Prostate gland (tissue), 2 donors: ENCODE measurements at regions not wholly inside any gene's neighbourhood (a gene's known extent, or its start where the extent isn't known, plus 50 kb on each side); places are given as distances from the start of the nearest gene placed in this dataset.

Experiments
- DNase-seq: peaks from one replicate; pipeline ENCODE4 v3.0.0-alpha.2; 2019; ENCODE audit warnings: low spot score
- H3K27ac ChIP-seq, 2 donors: fragments of 200-600 bp; sonication (generic); 2 replicates each; pipeline ENCODE4 v1.5.1; 2017 to 2019
- H3K27me3 ChIP-seq: fragments of 200-600 bp; sonication (generic); replicated peaks from 2 replicates; pipeline ENCODE4 v1.5.1; 2019; ENCODE audit not compliant: insufficient read depth
- H3K36me3 ChIP-seq, 2 donors: fragments of 200-600 bp; sonication (generic); 1 replicate in 1 of 2; 2 replicates in 1 of 2; pipeline versions ENCODE4 v1.5.1 to v1.8.1; 2017 to 2019
- H3K4me1 ChIP-seq: fragments of 200-600 bp; sonication (generic); replicated peaks from 2 replicates; pipeline ENCODE4 v1.5.1; 2019
- H3K4me3 ChIP-seq, 2 donors: fragments of 200-600 bp; sonication (generic); 2 replicates each; pipeline ENCODE4 v1.5.1; 2017 to 2019
- H3K9me3 ChIP-seq: fragments of 200-600 bp; sonication (generic); 2 replicates; pipeline ENCODE4 v1.5.1; 2017
- POLR2A ChIP-seq: fragments of 450-650 bp; IDR thresholded peaks from one replicate; pipeline ENCODE4 v1.6.1; 2016; ENCODE audit warnings: antibody characterized with exemption, mild to moderate bottlenecking
- POLR2AphosphoS5 ChIP-seq: sonication (generic); formaldehyde crosslinking; IDR thresholded peaks from one replicate; pipeline ENCODE4 v1.6.1; 2017; ENCODE audit warnings: antibody characterized with exemption
- WGBS: methylation state at CpG from one replicate; pipeline ENCODE4 v1.1.5; 2018; 5-methylcytosine and 5-hydroxymethylcytosine counted together
- intact Hi-C: fragments of 100-400 bp; cut with DNase I; formaldehyde crosslinking; loops from one replicate; pipeline ENCODE4 v1.14.2; 2022
- TF ChIP-seq, protein P1 (sequence below), 4 experiments: fragments of 200-600 bp in 2 of 4; fragments of 450-650 bp in 2 of 4; sonication (generic) in 2 of 4; IDR thresholded peaks; 1 replicate in 3 of 4; 2 replicates in 1 of 4; pipeline ENCODE4 v1.5.1; 2016 to 2019; ENCODE audit warnings: antibody characterized with exemption in 4 of 4, mild to moderate bottlenecking in 2 of 4, moderate library complexity in 2 of 4

DNA sequence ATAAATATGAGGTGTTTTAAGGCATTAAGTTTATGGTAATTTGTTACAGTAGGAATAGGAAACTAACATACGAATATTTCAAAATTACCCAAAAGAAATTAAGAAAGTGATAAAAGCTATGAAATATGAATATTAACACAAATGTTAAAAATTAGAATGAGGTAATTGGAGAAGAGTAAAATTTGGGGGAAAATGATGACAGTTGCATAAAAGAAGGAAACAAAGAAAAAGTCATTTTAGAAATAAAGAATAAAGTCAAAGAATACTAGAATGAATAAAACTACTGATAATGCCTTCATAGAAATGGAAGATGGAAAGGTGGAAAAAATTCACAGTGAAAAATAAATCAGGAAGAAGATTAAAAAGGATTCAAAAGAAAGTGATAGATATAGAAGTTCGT lies 522.9 kb upstream of the NR3C2 start:
- Histone ChIP-seq H3K4me1 (no peaks in the 10 kb centered on the region), H3K4me3 (no peak overlapping the region), H3K27me3 (no peaks in the 10 kb centered on the region), H3K9me3 (no peaks in the 10 kb centered on the region), H3K27ac (no peak overlapping the region), H3K36me3 (no peaks in the 10 kb centered on the region)
- 86% methylated on average over 2 of the region's 2 CpGs for WGBS
- intact Hi-C loops: no loop called here
- no peak for DNase-seq
- TF ChIP-seq, protein P1, sequence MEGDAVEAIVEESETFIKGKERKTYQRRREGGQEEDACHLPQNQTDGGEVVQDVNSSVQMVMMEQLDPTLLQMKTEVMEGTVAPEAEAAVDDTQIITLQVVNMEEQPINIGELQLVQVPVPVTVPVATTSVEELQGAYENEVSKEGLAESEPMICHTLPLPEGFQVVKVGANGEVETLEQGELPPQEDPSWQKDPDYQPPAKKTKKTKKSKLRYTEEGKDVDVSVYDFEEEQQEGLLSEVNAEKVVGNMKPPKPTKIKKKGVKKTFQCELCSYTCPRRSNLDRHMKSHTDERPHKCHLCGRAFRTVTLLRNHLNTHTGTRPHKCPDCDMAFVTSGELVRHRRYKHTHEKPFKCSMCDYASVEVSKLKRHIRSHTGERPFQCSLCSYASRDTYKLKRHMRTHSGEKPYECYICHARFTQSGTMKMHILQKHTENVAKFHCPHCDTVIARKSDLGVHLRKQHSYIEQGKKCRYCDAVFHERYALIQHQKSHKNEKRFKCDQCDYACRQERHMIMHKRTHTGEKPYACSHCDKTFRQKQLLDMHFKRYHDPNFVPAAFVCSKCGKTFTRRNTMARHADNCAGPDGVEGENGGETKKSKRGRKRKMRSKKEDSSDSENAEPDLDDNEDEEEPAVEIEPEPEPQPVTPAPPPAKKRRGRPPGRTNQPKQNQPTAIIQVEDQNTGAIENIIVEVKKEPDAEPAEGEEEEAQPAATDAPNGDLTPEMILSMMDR (IDR thresholded peaks at IDR 0.05): no peak
- no peak for TF ChIP-seq POLR2AphosphoS5
- TF ChIP-seq POLR2A: no peak

DNA sequence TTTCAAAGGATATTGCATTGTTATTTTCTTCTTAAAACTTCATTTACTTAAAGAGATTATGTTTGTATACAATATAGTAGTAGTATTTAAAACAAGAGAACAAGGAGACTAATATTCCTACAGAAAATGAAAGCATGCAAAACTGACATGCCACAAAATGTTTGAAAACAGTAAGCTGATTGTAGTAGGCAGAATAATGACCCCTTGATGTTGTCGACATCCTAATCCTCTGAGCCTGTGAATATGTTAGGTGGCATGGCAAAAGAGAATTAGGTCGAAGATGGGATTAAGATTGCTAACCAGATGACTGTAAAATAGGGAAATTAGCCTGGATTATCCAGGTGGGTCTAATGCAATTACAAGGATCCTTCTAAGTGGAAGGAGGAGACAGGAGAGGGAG lies 522.2 kb upstream of the NR3C2 start:
- intact Hi-C loops: no loop called here

DNA sequence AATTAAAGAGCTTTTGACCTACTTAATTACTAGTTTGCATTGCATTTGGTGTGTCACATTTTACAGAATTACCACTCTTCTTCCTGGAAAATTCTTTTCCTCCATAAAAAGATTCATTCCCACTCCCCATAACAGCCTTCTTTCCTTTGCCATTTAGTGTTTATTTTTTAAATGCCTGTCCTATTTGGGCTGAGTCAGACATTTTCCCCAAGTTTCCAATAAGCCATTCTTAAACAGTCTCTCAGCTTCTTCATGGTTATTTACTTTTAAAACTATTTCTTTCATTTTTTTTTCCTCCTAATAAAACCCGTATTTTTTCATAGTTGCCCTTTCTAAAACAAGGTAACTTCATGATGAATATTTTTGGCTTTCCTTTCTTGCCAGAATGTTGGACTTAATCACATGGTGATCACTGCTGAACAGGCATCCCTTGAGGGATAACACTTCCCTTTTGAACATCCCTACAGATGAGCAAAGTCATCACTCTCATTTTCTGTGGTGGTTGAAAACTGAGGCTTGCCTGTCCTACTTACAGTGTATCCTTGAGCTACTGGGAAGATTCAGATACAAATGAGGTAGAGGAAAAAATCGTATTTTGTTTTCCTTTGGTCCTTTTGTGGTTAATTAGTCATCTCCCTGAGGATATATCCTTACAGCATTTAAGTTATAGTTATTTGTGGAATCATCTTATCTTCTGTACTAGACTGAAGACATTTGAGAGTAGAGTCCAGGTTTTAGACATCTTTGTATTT lies 520.5 kb upstream of the NR3C2 start:
- H3K36me3 ChIP-seq: no peaks in the 10 kb centered on the region
- H3K4me1 ChIP-seq: no peaks in the 10 kb centered on the region
- WGBS: 46% methylated on average over 2 of the region's 2 CpGs
- no peak overlapping the region for H3K27ac ChIP-seq
- no peak for TF ChIP-seq POLR2AphosphoS5
- TF ChIP-seq, protein P1 (IDR thresholded peaks at IDR 0.05): no peak
- no peak for TF ChIP-seq POLR2A
- H3K4me3 ChIP-seq: no peak overlapping the region
- no peaks in the 10 kb centered on the region for H3K27me3 ChIP-seq
- intact Hi-C loops: no loop called here
- H3K9me3 ChIP-seq: no peaks in the 10 kb centered on the region
- no peak for DNase-seq

More for the DNA sequence above, 522.2 kb upstream of the NR3C2 start:
- H3K4me1 ChIP-seq: no peaks in the 10 kb centered on the region
- WGBS: 64% methylated on average over 2 of the region's 2 CpGs
- H3K36me3 ChIP-seq: no peaks in the 10 kb centered on the region
- H3K4me3 ChIP-seq: no peak overlapping the region
- H3K27ac ChIP-seq: no peak overlapping the region
- no peaks in the 10 kb centered on the region for H3K9me3 ChIP-seq
- no peak for DNase-seq
- no peak for TF ChIP-seq POLR2A
- TF ChIP-seq POLR2AphosphoS5: no peak
- TF ChIP-seq, protein P1 (IDR thresholded peaks at IDR 0.05): no peak
- H3K27me3 ChIP-seq: no peaks in the 10 kb centered on the region

DNA sequence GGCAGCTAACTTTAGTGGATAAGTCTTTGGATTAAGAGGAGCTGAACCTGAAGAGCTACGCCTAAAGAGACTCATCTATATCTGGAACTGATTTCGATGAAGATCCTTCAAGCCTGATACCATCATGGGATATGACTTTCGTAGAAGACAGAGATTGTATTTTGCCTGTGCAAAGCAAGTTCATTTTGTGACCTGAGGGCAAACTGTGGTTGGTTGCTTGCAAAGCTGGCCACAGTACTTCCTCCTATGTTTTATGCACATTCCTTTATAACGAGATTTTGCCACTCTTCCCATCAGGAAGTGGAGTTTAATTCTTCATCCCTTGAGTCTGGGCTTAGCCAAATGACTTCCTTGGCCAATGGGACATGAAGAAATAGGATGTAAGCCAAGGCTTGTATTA lies 519.3 kb upstream of the NR3C2 start:
- WGBS: 74% methylated on average over 4 of the region's 4 CpGs
- H3K27ac ChIP-seq: no peak overlapping the region
- TF ChIP-seq POLR2A (no peak), POLR2AphosphoS5 (no peak)
- TF ChIP-seq, protein P1 (IDR thresholded peaks at IDR 0.05): no peak
- H3K27me3 ChIP-seq: no peaks in the 10 kb centered on the region
- intact Hi-C loops: no loop called here
- H3K4me1 ChIP-seq: no peaks in the 10 kb centered on the region
- DNase-seq: no peak
- no peak overlapping the region for H3K4me3 ChIP-seq
- H3K9me3 ChIP-seq: no peaks in the 10 kb centered on the region
- no peaks in the 10 kb centered on the region for H3K36me3 ChIP-seq

DNA sequence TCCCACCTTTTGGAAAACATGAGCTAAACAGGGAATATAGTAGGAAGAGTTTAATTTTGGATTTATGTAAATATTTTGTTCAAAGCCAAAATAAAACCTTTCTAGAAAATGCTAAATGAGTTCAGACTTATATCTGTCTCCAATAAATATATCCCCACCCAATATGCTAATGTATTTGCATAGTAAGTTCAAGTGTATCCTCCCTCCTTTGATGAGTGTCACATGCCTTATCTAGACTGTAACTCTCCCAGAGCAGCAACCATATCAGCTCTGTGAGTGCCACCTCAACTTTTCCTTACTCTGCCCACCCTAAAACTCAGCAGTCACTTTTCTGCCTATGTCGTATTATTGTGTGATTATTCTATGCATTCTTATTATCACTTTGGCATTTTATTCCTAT lies 516.1 kb upstream of the NR3C2 start:
- intact Hi-C loops: no loop called here
- 83% methylated on average over 1 of the region's 1 CpG for WGBS
- Histone ChIP-seq H3K27ac (no peak overlapping the region), H3K9me3 (no peaks in the 10 kb centered on the region), H3K4me1 (no peaks in the 10 kb centered on the region), H3K27me3 (no peaks in the 10 kb centered on the region), H3K4me3 (no peak overlapping the region), H3K36me3 (no peaks in the 10 kb centered on the region)
- DNase-seq: no peak
- no peak for TF ChIP-seq POLR2AphosphoS5
- TF ChIP-seq, protein P1 (IDR thresholded peaks at IDR 0.05): no peak
- TF ChIP-seq POLR2A: no peak
